Brain microvascular endothelial cell (primary cell): ENCODE measurements at regions not wholly inside any gene's neighbourhood (a gene's known extent, or its start where the extent isn't known, plus 50 kb on each side); places are given as distances from the start of the nearest gene placed in this dataset.

Experiments
- DNase-seq: peaks from one replicate; pipeline ENCODE4 v3.0.0-alpha.2; 2020
- H3K27ac ChIP-seq: fragments of 250-450 bp; sonication (Bioruptor Pico); 2 replicates; pipeline ENCODE4 v1.5.1; 2020; ENCODE audit warnings: mild to moderate bottlenecking, moderate library complexity
- H3K27me3 ChIP-seq: fragments of 250-450 bp; sonication (Bioruptor Pico); replicated peaks from 2 replicates; pipeline ENCODE4 v1.5.1; 2020; ENCODE audit warnings: mild to moderate bottlenecking
- H3K36me3 ChIP-seq: fragments of 250-450 bp; sonication (Bioruptor Pico); replicated peaks from 2 replicates; pipeline ENCODE4 v1.5.1; 2020; ENCODE audit warnings: mild to moderate bottlenecking
- H3K4me3 ChIP-seq: 2 replicates; pipeline ENCODE4 v1.5.1; 2011; ENCODE audit warnings: low read depth, mild to moderate bottlenecking, control low read depth, low read length, moderate library complexity
- CTCF ChIP-seq: IDR thresholded peaks from 2 replicates; pipeline ENCODE4 v1.5.1; 2011; ENCODE audit warnings: low read depth, mild to moderate bottlenecking, moderate library complexity, low read length, control low read depth, inconsistent platforms; ENCODE audit errors: missing control alignments
- in situ Hi-C: cut with HindIII; loops from 2 replicates; pipeline ENCODE4 v1.10.0; 2017; ENCODE audit warnings: low sequenced_read_pairs, low pct_ligation_motif_present

- H3K27ac ChIP-seq = no peak overlapping the region
- H3K4me3 ChIP-seq = no peak overlapping the region
- H3K36me3 ChIP-seq = no peaks in the 10 kb centered on the region
- H3K27me3 ChIP-seq = no peaks in the 10 kb centered on the region
- no peak for DNase-seq
- in situ Hi-C loops = no loop called here
- no peak for TF ChIP-seq CTCF
Observed at GRCh38 chr20:6855104-6855503, 87.6 kb downstream of the BMP2 start.

- TF ChIP-seq CTCF = no peak
- no peaks in the 10 kb centered on the region for H3K36me3 ChIP-seq
- in situ Hi-C loops = no loop called here
- no peak overlapping the region for H3K27ac ChIP-seq
- no peak overlapping the region for H3K4me3 ChIP-seq
- DNase-seq = no peak
- no peaks in the 10 kb centered on the region for H3K27me3 ChIP-seq
Observed at GRCh38 chr20:6855796-6856195, 88.3 kb downstream of the BMP2 start.

- no peak overlapping the region for H3K27ac ChIP-seq
- DNase-seq = no peak
- no peaks in the 10 kb centered on the region for H3K36me3 ChIP-seq
- H3K27me3 ChIP-seq = no peaks in the 10 kb centered on the region
- no peak for TF ChIP-seq CTCF
- no peak overlapping the region for H3K4me3 ChIP-seq
- in situ Hi-C loops = no loop called here
Observed at GRCh38 chr20:6857927-6858326, 90.4 kb downstream of the BMP2 start.

GRCh38 chr20:6863355-6863754 lies 95.9 kb downstream of the BMP2 start:
- H3K27me3 ChIP-seq = no peaks in the 10 kb centered on the region
- H3K4me3 ChIP-seq = no peak overlapping the region
- in situ Hi-C loops = no loop called here

GRCh38 chr20:6863798-6864201 lies 96.3 kb downstream of the BMP2 start:
- no peak overlapping the region for H3K27ac ChIP-seq
- TF ChIP-seq CTCF = no peak
- no peak overlapping the region for H3K4me3 ChIP-seq
- no peaks in the 10 kb centered on the region for H3K27me3 ChIP-seq
- no peaks in the 10 kb centered on the region for H3K36me3 ChIP-seq
- in situ Hi-C loops = no loop called here
- no peak for DNase-seq

More at GRCh38 chr20:6863355-6863754, 95.9 kb downstream of the BMP2 start:
- Histone ChIP-seq H3K36me3 (no peaks in the 10 kb centered on the region), H3K27ac (no peak overlapping the region)
- DNase-seq = no peak
- no peak for TF ChIP-seq CTCF

- H3K4me3 ChIP-seq = no peak overlapping the region
- in situ Hi-C loops = no loop called here
- no peak overlapping the region for H3K27ac ChIP-seq
- TF ChIP-seq CTCF = no peak
- DNase-seq = no peak
- no peaks in the 10 kb centered on the region for H3K36me3 ChIP-seq
- no peaks in the 10 kb centered on the region for H3K27me3 ChIP-seq
Observed at GRCh38 chr20:6864740-6865139, 97.3 kb downstream of the BMP2 start.
